HepG2 (cell line): ENCODE measurements at regions not wholly inside any gene's neighbourhood (a gene's known extent, or its start where the extent isn't known, plus 50 kb on each side); places are given as distances from the start of the nearest gene placed in this dataset.
A peak's percentile ranks its signal among the peaks of the same experiment; 100 is the strongest.

Experiments
- HHEX ChIP-seq: IDR thresholded peaks from 2 replicates; pipeline ENCODE4 v1.6.1; 2016; ENCODE audit warnings: control low read depth
- IRX3 ChIP-seq: sonication (generic); formaldehyde crosslinking; IDR thresholded peaks from 2 replicates; pipeline ENCODE4 v1.8.1; 2023; ENCODE audit warnings: mild to moderate bottlenecking, low read depth, missing genetic modification reagents, borderline replicate concordance
- MEIS2 ChIP-seq: sonication (generic); formaldehyde crosslinking; IDR thresholded peaks from 2 replicates; pipeline ENCODE4 v1.9.0; 2021; ENCODE audit warnings: mild to moderate bottlenecking, missing genetic modification reagents
- MTA1 ChIP-seq: sonication (generic); formaldehyde crosslinking; IDR thresholded peaks from 2 replicates; pipeline ENCODE4 v1.4.0; 2020; ENCODE audit warnings: missing genetic modification reagents, mild to moderate bottlenecking, borderline replicate concordance
- MTF1 ChIP-seq: sonication (generic); formaldehyde crosslinking; IDR thresholded peaks from 2 replicates; pipeline ENCODE4 v1.5.0; 2020; ENCODE audit warnings: missing genetic modification reagents
- NFATC3 ChIP-seq: sonication (generic); formaldehyde crosslinking; IDR thresholded peaks from 2 replicates; pipeline ENCODE4 v1.5.1; 2020; ENCODE audit warnings: mild to moderate bottlenecking, missing genetic modification reagents
- POLR2G ChIP-seq: fragments of 200-400 bp; formaldehyde crosslinking; IDR thresholded peaks from 2 replicates; pipeline ENCODE4 v1.6.1; 2018; ENCODE audit warnings: mild to moderate bottlenecking, low read depth, low read length, moderate library complexity
- PRPF4 ChIP-seq: fragments of 200-400 bp; formaldehyde crosslinking; IDR thresholded peaks from 2 replicates; pipeline ENCODE4 v1.6.1; 2016; ENCODE audit warnings: low read length, low read depth; ENCODE audit not compliant: poor library complexity, severe bottlenecking
- SATB2 ChIP-seq: sonication (generic); formaldehyde crosslinking; IDR thresholded peaks from 2 replicates; pipeline ENCODE4 v1.5.0; 2020; ENCODE audit warnings: missing genetic modification reagents
- SRF ChIP-seq: IDR thresholded peaks from 2 replicates; pipeline ENCODE4 v1.6.1; 2011; ENCODE audit warnings: mild to moderate bottlenecking, low read depth, low read length, moderate library complexity
- TCF7 ChIP-seq: sonication (generic); IDR thresholded peaks from 2 replicates; pipeline ENCODE4 v1.6.1; 2016; ENCODE audit warnings: antibody characterized with exemption, low read depth
- ZNF20 ChIP-seq: sonication (generic); formaldehyde crosslinking; IDR thresholded peaks from 2 replicates; pipeline ENCODE4 v1.4.0; 2020; ENCODE audit warnings: mild to moderate bottlenecking, moderate library complexity, missing genetic modification reagents
- ZNF292 ChIP-seq: sonication (generic); formaldehyde crosslinking; IDR thresholded peaks from 2 replicates; pipeline ENCODE4 v1.8.1; 2022; ENCODE audit warnings: mild to moderate bottlenecking, low read depth, missing genetic modification reagents, borderline replicate concordance
- ZNF33B ChIP-seq: sonication (generic); formaldehyde crosslinking; IDR thresholded peaks from 2 replicates; pipeline ENCODE4 v1.5.1; 2020; ENCODE audit warnings: mild to moderate bottlenecking, missing genetic modification reagents
- ZNF354B ChIP-seq: sonication (generic); formaldehyde crosslinking; IDR thresholded peaks from 2 replicates; pipeline ENCODE4 v1.8.0; 2022; ENCODE audit warnings: mild to moderate bottlenecking, missing genetic modification reagents
- ZNF383 ChIP-seq: sonication (generic); formaldehyde crosslinking; IDR thresholded peaks from 2 replicates; pipeline ENCODE4 v1.4.0; 2020; ENCODE audit warnings: missing genetic modification reagents, mild to moderate bottlenecking, borderline replicate concordance
- ZNF749 ChIP-seq: sonication (generic); formaldehyde crosslinking; IDR thresholded peaks from 2 replicates; pipeline ENCODE4 v1.8.0; 2022; ENCODE audit warnings: mild to moderate bottlenecking, missing genetic modification reagents, moderate library complexity, borderline replicate concordance
- TF ChIP-seq, protein P1 (sequence below), 2 experiments: sonication (generic) in 1 of 2; formaldehyde crosslinking in 1 of 2; IDR thresholded peaks; 2 replicates each; pipeline versions ENCODE4 v1.4.0 to v1.6.1; 2016 to 2020; ENCODE audit warnings: borderline replicate concordance in 1 of 2, low read depth in 1 of 2, mild to moderate bottlenecking in 1 of 2, missing genetic modification reagents in 1 of 2
- TF ChIP-seq, protein P2 (sequence below): sonication (generic); formaldehyde crosslinking; IDR thresholded peaks from 2 replicates; pipeline ENCODE4 v1.5.0; 2020; ENCODE audit warnings: missing genetic modification reagents
- TF ChIP-seq, protein P3 (sequence below): sonication (generic); formaldehyde crosslinking; IDR thresholded peaks from 2 replicates; pipeline ENCODE4 v1.4.0; 2020; ENCODE audit warnings: mild to moderate bottlenecking, missing genetic modification reagents
- TF ChIP-seq, protein P4 (sequence below): sonication (generic); formaldehyde crosslinking; IDR thresholded peaks from 2 replicates; pipeline ENCODE4 v1.4.0; 2020; ENCODE audit warnings: missing genetic modification reagents

DNA sequence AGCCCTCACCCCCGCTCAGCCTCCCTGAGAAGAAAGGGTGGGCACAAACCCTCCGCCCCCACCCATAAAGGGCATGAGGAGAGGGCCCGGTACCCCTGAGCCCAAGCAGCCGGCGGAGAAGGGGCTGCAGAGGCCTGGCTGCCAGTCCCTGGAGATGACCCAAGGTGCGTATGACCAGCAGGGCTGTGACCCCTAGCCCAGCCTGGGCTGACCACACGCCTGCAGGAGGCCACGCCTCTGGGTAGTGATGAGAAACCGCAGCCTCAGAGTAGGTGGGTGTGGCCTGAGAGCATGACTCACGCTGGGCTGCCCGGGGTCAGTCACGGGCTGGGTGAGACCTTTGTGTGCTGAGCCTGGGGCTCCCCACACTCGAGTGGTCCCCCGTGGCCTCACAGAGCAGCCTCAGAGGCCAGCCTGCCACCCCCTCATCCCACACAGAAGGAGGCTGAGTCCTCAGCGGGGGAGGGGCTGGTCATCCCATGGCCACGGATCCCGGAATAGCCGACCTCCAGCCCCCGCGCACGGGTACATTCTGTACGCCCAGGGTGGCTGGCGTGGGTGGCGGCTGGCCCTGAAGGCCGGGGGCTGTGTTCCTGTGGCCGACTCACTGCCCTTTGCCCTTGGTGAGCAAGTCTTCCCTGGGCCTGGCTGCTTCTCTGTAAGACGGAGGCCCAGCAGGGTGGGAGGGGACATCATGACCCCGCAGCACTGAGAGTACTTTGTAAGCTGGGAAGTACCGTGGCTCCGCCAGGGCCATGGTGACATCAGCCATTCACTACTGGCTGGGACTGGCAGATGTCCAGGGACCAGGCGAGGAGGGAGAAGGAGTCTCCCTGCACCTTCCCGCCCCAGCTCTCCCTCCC, 110.8 kb upstream of the OTOS start (continued):
- TF ChIP-seq, protein P1, sequence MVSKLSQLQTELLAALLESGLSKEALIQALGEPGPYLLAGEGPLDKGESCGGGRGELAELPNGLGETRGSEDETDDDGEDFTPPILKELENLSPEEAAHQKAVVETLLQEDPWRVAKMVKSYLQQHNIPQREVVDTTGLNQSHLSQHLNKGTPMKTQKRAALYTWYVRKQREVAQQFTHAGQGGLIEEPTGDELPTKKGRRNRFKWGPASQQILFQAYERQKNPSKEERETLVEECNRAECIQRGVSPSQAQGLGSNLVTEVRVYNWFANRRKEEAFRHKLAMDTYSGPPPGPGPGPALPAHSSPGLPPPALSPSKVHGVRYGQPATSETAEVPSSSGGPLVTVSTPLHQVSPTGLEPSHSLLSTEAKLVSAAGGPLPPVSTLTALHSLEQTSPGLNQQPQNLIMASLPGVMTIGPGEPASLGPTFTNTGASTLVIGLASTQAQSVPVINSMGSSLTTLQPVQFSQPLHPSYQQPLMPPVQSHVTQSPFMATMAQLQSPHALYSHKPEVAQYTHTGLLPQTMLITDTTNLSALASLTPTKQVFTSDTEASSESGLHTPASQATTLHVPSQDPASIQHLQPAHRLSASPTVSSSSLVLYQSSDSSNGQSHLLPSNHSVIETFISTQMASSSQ (IDR thresholded peaks at IDR 0.05; ENCODE audit: low read depth) = 0 out of 2 replicates have a peak, but pooled peaks have one; percentile 15
- TF ChIP-seq, protein P1 (CRISPR knock-in tag; IDR thresholded peaks at IDR 0.05; ENCODE audit: borderline replicate concordance) = peak; percentile 88; the same call in 1 of the 2 replicates
- TF ChIP-seq ZNF354B (CRISPR knock-in tag) (no peak), POLR2G (peak; percentile 92), ZNF383 (no peak), MTF1 (CRISPR knock-in tag) (no peak), ZNF749 (CRISPR knock-in tag) (no peak), HHEX (CRISPR knock-in tag) (no peak), IRX3 (CRISPR knock-in tag) (no peak), ZNF33B (CRISPR knock-in tag) (0 out of 2 replicates have a peak, but pooled peaks have one; percentile 49), TCF7 (no peak), MEIS2 (CRISPR knock-in tag) (no peak), SRF (no peak), ZNF292 (CRISPR knock-in tag) (peak; percentile 89), MTA1 (CRISPR knock-in tag) (peak; percentile 92), PRPF4 (no peak), NFATC3 (CRISPR knock-in tag) (no peak; the same call in 1 of the 2 replicates), ZNF20 (CRISPR knock-in tag) (no peak), SATB2 (CRISPR knock-in tag) (no peak)
- TF ChIP-seq, protein P2, sequence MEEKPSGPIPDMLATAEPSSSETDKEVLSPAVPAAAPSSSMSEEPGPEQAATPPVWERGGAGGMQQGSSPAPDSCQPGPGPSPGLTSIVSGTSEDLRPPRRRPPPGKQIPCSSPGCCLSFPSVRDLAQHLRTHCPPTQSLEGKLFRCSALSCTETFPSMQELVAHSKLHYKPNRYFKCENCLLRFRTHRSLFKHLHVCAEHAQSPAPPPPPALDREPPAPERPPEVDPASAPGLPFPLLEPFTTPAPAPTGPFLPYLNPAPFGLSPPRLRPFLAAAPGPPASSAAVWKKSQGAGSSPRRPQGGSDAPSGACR = no peak
- TF ChIP-seq, protein P3, sequence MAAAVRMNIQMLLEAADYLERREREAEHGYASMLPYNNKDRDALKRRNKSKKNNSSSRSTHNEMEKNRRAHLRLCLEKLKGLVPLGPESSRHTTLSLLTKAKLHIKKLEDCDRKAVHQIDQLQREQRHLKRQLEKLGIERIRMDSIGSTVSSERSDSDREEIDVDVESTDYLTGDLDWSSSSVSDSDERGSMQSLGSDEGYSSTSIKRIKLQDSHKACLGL = peak; percentile 29; the same call in 1 of the 2 replicates
- TF ChIP-seq, protein P4, sequence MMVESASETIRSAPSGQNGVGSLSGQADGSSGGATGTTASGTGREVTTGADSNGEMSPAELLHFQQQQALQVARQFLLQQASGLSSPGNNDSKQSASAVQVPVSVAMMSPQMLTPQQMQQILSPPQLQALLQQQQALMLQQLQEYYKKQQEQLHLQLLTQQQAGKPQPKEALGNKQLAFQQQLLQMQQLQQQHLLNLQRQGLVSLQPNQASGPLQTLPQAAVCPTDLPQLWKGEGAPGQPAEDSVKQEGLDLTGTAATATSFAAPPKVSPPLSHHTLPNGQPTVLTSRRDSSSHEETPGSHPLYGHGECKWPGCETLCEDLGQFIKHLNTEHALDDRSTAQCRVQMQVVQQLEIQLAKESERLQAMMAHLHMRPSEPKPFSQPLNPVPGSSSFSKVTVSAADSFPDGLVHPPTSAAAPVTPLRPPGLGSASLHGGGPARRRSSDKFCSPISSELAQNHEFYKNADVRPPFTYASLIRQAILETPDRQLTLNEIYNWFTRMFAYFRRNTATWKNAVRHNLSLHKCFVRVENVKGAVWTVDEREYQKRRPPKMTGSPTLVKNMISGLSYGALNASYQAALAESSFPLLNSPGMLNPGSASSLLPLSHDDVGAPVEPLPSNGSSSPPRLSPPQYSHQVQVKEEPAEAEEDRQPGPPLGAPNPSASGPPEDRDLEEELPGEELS (CRISPR knock-in tag) = peak; percentile 36
